HCT116 (cell line): ENCODE measurements at regions not wholly inside any gene's neighbourhood (a gene's known extent, or its start where the extent isn't known, plus 50 kb on each side); places are given as distances from the start of the nearest gene placed in this dataset.

Experiments used
- ATAC-seq: fragments of 200-7000 bp; cut with Tn5 transposase; 2 replicates; pipeline ENCODE4 v1.9.1; 2020; ENCODE audit warnings: mild to moderate bottlenecking, moderate library complexity
- BruUV-seq: library from RNA; stranded (reverse); fragments of 400-500 nt; replicated peaks from 2 replicates; lab custom pipeline; 2021; lab: Mats Ljungman, UMichigan
- CTCF ChIA-PET: fragments of 300-600 bp; sonication (Branson Sonifier 250); formaldehyde crosslinking; loops from one replicate; lab custom pipeline; 2021; ENCODE audit warnings: antibody characterized with exemption; lab: Charles Lee
- POLR2A ChIA-PET: fragments of 300-600, 350-600 bp; sonication (Branson Sonifier 250); formaldehyde crosslinking; loops from one replicate; lab custom pipeline; 2021; ENCODE audit warnings: antibody characterized with exemption; lab: Charles Lee
- RAD21 ChIA-PET, 2 experiments: fragments of 300-600 bp; sonication (Branson Sonifier 250); formaldehyde crosslinking; loops; one replicate each; lab custom pipeline; 2023; ENCODE audit warnings: low total read pairs in 2 of 2; ENCODE audit not compliant: uncharacterized antibody in 2 of 2, unreplicated experiment in 2 of 2, low non-redundant PET in 1 of 2; lab: Charles Lee
- DNase-seq: peaks from one replicate; pipeline ENCODE4 v3.0.0-alpha.2; 2010; ENCODE audit warnings: low read depth, low spot score
- H2AFZ ChIP-seq: fragments of 200-600 bp; shearing (Covaris generic), sonication (generic); 2 replicates; pipeline ENCODE4 v1.6.1; 2017; ENCODE audit warnings: low read depth, mixed run types, mixed read lengths, antibody characterized with exemption, low read length; ENCODE audit not compliant: poor library complexity, severe bottlenecking
- H3K27ac ChIP-seq: 2 replicates; pipeline ENCODE4 v1.5.1; 2012; ENCODE audit warnings: low read depth, low read length
- H3K27me3 ChIP-seq: fragments of 200-600 bp; sonication (generic); 2 replicates; pipeline ENCODE4 v1.6.1; 2016; ENCODE audit warnings: mixed run types, low read length, mixed read lengths; ENCODE audit not compliant: insufficient read depth
- H3K36me3 ChIP-seq, 2 experiments: fragments of 200-500 bp in 1 of 2; fragments of 200-600 bp in 1 of 2; sonication (Bioruptor generic) in 1 of 2; sonication (generic) in 1 of 2; 2 replicates each; pipeline versions ENCODE4 v1.5.1 to v1.6.1; 2014 to 2016; ENCODE audit warnings: low read length in 2 of 2, inconsistent platforms in 1 of 2, mixed read lengths in 1 of 2, mixed run types in 1 of 2; ENCODE audit not compliant: insufficient read depth in 2 of 2, control insufficient read depth in 1 of 2
- H3K4me1 ChIP-seq, 2 experiments: fragments of 200-600 bp in 1 of 2; sonication (generic) in 1 of 2; 2 replicates each; pipeline versions ENCODE4 v1.5.1 to v1.6.1; 2012 to 2017; ENCODE audit warnings: low read length in 2 of 2, inconsistent platforms in 1 of 2, mild to moderate bottlenecking in 1 of 2, mixed read lengths in 1 of 2, mixed run types in 1 of 2, moderate library complexity in 1 of 2; ENCODE audit not compliant: insufficient read depth in 2 of 2, control insufficient read depth in 1 of 2
- H3K4me2 ChIP-seq: fragments of 200-600 bp; sonication (generic); 2 replicates; pipeline ENCODE4 v1.6.1; 2017; ENCODE audit warnings: mixed run types, low read length, mixed read lengths
- H3K4me3 ChIP-seq, 2 experiments: fragments of 200-600 bp in 1 of 2; sonication (generic) in 1 of 2; replicated peaks in 1 of 2; 2 replicates each; pipeline ENCODE4 v1.5.1; 2011 to 2016; ENCODE audit warnings: low read length in 2 of 2, control low read depth in 1 of 2, low read depth in 1 of 2, mild to moderate bottlenecking in 1 of 2, mixed read lengths in 1 of 2, mixed run types in 1 of 2
- H3K79me2 ChIP-seq: fragments of 200-600 bp; sonication (generic); 2 replicates; pipeline ENCODE4 v1.6.1; 2017; ENCODE audit warnings: mild to moderate bottlenecking, mixed run types, low read length, moderate library complexity, mixed read lengths; ENCODE audit not compliant: insufficient read depth
- H3K9ac ChIP-seq: fragments of 200-600 bp; sonication (generic); 2 replicates; pipeline ENCODE4 v1.6.1; 2016; ENCODE audit warnings: low read length, mixed read lengths
- H3K9me2 ChIP-seq: fragments of 200-600 bp; sonication (generic), shearing (Covaris generic); 2 replicates; pipeline ENCODE4 v1.6.1; 2017; ENCODE audit warnings: mixed run types, mild to moderate bottlenecking, moderate library complexity; ENCODE audit not compliant: insufficient read depth
- H3K9me3 ChIP-seq, 2 experiments: fragments of 200-500 bp in 1 of 2; fragments of 200-600 bp in 1 of 2; sonication (Bioruptor generic) in 1 of 2; sonication (generic) in 1 of 2; 2 replicates each; pipeline ENCODE4 v1.6.1; 2014 to 2017; ENCODE audit warnings: low read length in 2 of 2, mixed read lengths in 2 of 2, inconsistent platforms in 1 of 2, low read depth in 1 of 2, mild to moderate bottlenecking in 1 of 2, mixed run types in 1 of 2, moderate library complexity in 1 of 2; ENCODE audit not compliant: control insufficient read depth in 1 of 2, insufficient read depth in 1 of 2
- H4K20me1 ChIP-seq: fragments of 200-600 bp; sonication (generic), shearing (Covaris generic); 2 replicates; pipeline ENCODE4 v1.6.1; 2017; ENCODE audit warnings: mixed run types, mild to moderate bottlenecking, moderate library complexity; ENCODE audit not compliant: insufficient read depth
- CBX3 ChIP-seq: IDR thresholded peaks from 2 replicates; pipeline ENCODE4 v1.6.1; 2012; ENCODE audit warnings: low read depth
- EGR1 ChIP-seq: IDR thresholded peaks from 2 replicates; pipeline ENCODE4 v1.6.1; 2012; ENCODE audit warnings: low read depth
- ELF1 ChIP-seq: IDR thresholded peaks from 2 replicates; pipeline ENCODE4 v1.6.1; 2012; ENCODE audit warnings: low read depth, borderline replicate concordance
- FOSL1 ChIP-seq: IDR thresholded peaks from 2 replicates; pipeline ENCODE4 v1.6.1; 2012; ENCODE audit warnings: low read depth
- JUND ChIP-seq: IDR thresholded peaks from 2 replicates; pipeline ENCODE4 v1.6.1; 2012
- MAX ChIP-seq: IDR thresholded peaks from 2 replicates; pipeline ENCODE4 v1.6.1; 2012
- POLR2A ChIP-seq: IDR thresholded peaks from 2 replicates; pipeline ENCODE4 v1.7.0; 2011; ENCODE audit warnings: borderline replicate concordance; ENCODE audit not compliant: insufficient read depth, insufficient read length; ENCODE audit errors: extremely low read depth
- RAD21 ChIP-seq: IDR thresholded peaks from 2 replicates; pipeline ENCODE4 v1.6.1; 2012; ENCODE audit warnings: low read depth, mild to moderate bottlenecking
- REST ChIP-seq: IDR thresholded peaks from 2 replicates; pipeline ENCODE4 v1.6.1; 2012; ENCODE audit warnings: low read depth
- SIN3A ChIP-seq: IDR thresholded peaks from 2 replicates; pipeline ENCODE4 v1.6.1; 2012; ENCODE audit warnings: low read depth
- SP1 ChIP-seq: IDR thresholded peaks from 2 replicates; pipeline ENCODE4 v1.6.1; 2012; ENCODE audit warnings: low read depth
- SRF ChIP-seq: IDR thresholded peaks from 2 replicates; pipeline ENCODE4 v1.6.1; 2012; ENCODE audit warnings: low read depth
- TCF7L2 ChIP-seq: IDR thresholded peaks from 2 replicates; pipeline ENCODE4 v1.7.0; 2011; ENCODE audit warnings: borderline replicate concordance, inconsistent platforms; ENCODE audit not compliant: insufficient read depth, insufficient read length; ENCODE audit errors: extremely low read depth
- YY1 ChIP-seq: IDR thresholded peaks from 2 replicates; pipeline ENCODE4 v1.6.1; 2011; ENCODE audit warnings: low read length, low read depth, moderate library complexity, mild to moderate bottlenecking; ENCODE audit not compliant: insufficient replicate concordance; ENCODE audit errors: extremely low read depth
- ZFX ChIP-seq: fragments of 450-650 bp; IDR thresholded peaks from 2 replicates; pipeline ENCODE4 v1.6.1; 2017
- ZNF274 ChIP-seq: fragments of 200-500 bp; sonication (Bioruptor generic); IDR thresholded peaks from 2 replicates; pipeline ENCODE4 v1.6.1; 2014; ENCODE audit warnings: mild to moderate bottlenecking, low read depth, low read length, inconsistent platforms
- intact Hi-C: fragments of 100-400 bp; cut with micrococcal nuclease; formaldehyde crosslinking; loops from 2 replicates; pipeline ENCODE4 v1.10.0; 2022
- TF ChIP-seq, protein P1 (sequence below): IDR thresholded peaks from 2 replicates; pipeline ENCODE4 v1.6.1; 2012
- TF ChIP-seq, protein P2 (sequence below): IDR thresholded peaks from 2 replicates; pipeline ENCODE4 v1.6.1; 2011; ENCODE audit warnings: mild to moderate bottlenecking, low read length, moderate library complexity; ENCODE audit not compliant: insufficient replicate concordance; ENCODE audit errors: extremely low read depth
- TF ChIP-seq, protein P3 (sequence below), 3 experiments: fragments of 200-600 bp in 1 of 3; sonication (generic) in 1 of 3; IDR thresholded peaks in 2 of 3; conservative IDR thresholded peaks in 1 of 3; 2 replicates each; pipeline ENCODE4 v1.5.1; 2012 to 2017; ENCODE audit warnings: low read depth in 2 of 3, low read length in 2 of 3, antibody characterized with exemption in 1 of 3, borderline replicate concordance in 1 of 3, control low read depth in 1 of 3, mild to moderate bottlenecking in 1 of 3, mixed read lengths in 1 of 3, mixed run types in 1 of 3, moderate library complexity in 1 of 3; ENCODE audit not compliant: insufficient read depth in 1 of 3

DNA sequence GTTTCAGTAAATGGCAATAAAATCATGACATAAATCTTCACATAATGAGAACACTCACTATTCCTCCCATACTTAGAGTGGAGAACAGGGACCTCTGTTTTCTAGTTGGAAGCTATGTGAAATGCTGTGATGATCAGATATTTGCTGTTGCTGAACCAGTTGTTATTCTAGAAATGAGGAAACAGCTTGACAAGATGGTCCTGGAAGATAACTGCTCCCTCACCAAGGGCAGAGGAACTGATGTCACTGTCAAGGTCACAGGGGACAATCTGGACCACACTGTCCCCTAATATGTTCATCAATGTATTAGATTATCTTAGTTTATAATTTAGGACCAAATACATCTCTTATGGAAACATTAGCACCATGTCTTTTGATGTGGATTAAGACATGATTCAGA lies 1173.3 kb downstream of the PCDH17 start:
- ChIA-PET RAD21 (no interaction called here), POLR2A (no interaction called here), CTCF (no interaction called here)
- Histone ChIP-seq H2AFZ (no peak overlapping the region), H3K27ac (no peak overlapping the region), H3K4me1 (no peaks in the 10 kb centered on the region), H4K20me1 (no peaks in the 10 kb centered on the region), H3K9me2 (no peaks in the 10 kb centered on the region), H3K36me3 (no peaks in the 10 kb centered on the region), H3K9me3 (peaks cover 3 to 27% of the 10 kb centered on the region in 2 experiments; a peak in 2 of 4 replicates), H3K27me3 (no peaks in the 10 kb centered on the region), H3K79me2 (no peaks in the 10 kb centered on the region), H3K4me2 (no peak overlapping the region), H3K4me3 (no peak overlapping the region), H3K9ac (no peak overlapping the region)
- DNase-seq (no peak), ATAC-seq (no peak)
- BruUV-seq = no TSS peak
- intact Hi-C loops = no loop called here
- TF ChIP-seq TCF7L2 (no peak), ZFX (no peak), JUND (no peak), ELF1 (no peak), SIN3A (no peak), SP1 (no peak), EGR1 (no peak), REST (no peak), RAD21 (no peak), YY1 (no peak), CBX3 (no peak), POLR2A (no peak), ZNF274 (no peak), FOSL1 (no peak), MAX (no peak), SRF (no peak)
- TF ChIP-seq, protein P1, sequence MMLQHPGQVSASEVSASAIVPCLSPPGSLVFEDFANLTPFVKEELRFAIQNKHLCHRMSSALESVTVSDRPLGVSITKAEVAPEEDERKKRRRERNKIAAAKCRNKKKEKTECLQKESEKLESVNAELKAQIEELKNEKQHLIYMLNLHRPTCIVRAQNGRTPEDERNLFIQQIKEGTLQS = no peak
- TF ChIP-seq, protein P2, sequence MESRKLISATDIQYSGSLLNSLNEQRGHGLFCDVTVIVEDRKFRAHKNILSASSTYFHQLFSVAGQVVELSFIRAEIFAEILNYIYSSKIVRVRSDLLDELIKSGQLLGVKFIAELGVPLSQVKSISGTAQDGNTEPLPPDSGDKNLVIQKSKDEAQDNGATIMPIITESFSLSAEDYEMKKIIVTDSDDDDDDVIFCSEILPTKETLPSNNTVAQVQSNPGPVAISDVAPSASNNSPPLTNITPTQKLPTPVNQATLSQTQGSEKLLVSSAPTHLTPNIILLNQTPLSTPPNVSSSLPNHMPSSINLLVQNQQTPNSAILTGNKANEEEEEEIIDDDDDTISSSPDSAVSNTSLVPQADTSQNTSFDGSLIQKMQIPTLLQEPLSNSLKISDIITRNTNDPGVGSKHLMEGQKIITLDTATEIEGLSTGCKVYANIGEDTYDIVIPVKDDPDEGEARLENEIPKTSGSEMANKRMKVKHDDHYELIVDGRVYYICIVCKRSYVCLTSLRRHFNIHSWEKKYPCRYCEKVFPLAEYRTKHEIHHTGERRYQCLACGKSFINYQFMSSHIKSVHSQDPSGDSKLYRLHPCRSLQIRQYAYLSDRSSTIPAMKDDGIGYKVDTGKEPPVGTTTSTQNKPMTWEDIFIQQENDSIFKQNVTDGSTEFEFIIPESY = no peak
- TF ChIP-seq, protein P3, sequence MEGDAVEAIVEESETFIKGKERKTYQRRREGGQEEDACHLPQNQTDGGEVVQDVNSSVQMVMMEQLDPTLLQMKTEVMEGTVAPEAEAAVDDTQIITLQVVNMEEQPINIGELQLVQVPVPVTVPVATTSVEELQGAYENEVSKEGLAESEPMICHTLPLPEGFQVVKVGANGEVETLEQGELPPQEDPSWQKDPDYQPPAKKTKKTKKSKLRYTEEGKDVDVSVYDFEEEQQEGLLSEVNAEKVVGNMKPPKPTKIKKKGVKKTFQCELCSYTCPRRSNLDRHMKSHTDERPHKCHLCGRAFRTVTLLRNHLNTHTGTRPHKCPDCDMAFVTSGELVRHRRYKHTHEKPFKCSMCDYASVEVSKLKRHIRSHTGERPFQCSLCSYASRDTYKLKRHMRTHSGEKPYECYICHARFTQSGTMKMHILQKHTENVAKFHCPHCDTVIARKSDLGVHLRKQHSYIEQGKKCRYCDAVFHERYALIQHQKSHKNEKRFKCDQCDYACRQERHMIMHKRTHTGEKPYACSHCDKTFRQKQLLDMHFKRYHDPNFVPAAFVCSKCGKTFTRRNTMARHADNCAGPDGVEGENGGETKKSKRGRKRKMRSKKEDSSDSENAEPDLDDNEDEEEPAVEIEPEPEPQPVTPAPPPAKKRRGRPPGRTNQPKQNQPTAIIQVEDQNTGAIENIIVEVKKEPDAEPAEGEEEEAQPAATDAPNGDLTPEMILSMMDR (IDR thresholded peaks at IDR 0.05 in 2 of 3, conservative IDR thresholded peaks at IDR 0.05 in 1 of 3; ENCODE audit: borderline replicate concordance in 1 of 3, insufficient read depth in 1 of 3, low read depth in 2 of 3, low read length in 2 of 3) = no peak
